Stimulated activated CD4-positive, alpha-beta T cell treated with anti-CD3 and anti-CD28 coated beads, Interleukin-4, amount 100 ng/mL, for 48 hours (primary cell): ENCODE measurements at regions not wholly inside any gene's neighbourhood (a gene's known extent, or its start where the extent isn't known, plus 50 kb on each side); places are given as distances from the start of the nearest gene placed in this dataset.
"Not testable (repeated sequence)": the region's sequence is repeated elsewhere in the genome, so short reads cannot be mapped to it uniquely, and the experiment has no call there.

Experiments used
- DNase-seq, 2 donors: peaks; one replicate each; pipeline ENCODE4 v3.0.0-alpha.2; 2020; ENCODE audit warnings: low read depth in 2 of 2

- DNase-seq: no peak
Observed at GRCh38 chr2:207216457-207216856, 50.7 kb upstream of the KLF7 start.

GRCh38 chr2:207217442-207217841, 51.7 kb upstream of the KLF7 start:
- no peak for DNase-seq

- DNase-seq: no peak
Observed at GRCh38 chr2:207219081-207219630, 53.4 kb upstream of the KLF7 start.

- DNase-seq: no peak
Observed at GRCh38 chr2:207219676-207220501, 54.1 kb upstream of the KLF7 start.

GRCh38 chr2:207221731-207222130, 56.0 kb upstream of the KLF7 start:
- no peak for DNase-seq

- DNase-seq: peak in 1 of 2 donors; percentile 49
Observed at GRCh38 chr2:207223051-207223450, 57.3 kb upstream of the KLF7 start.

- no peak for DNase-seq
Observed at GRCh38 chr2:207224381-207224780, 58.6 kb upstream of the KLF7 start.

GRCh38 chr2:207224791-207225482, 59.2 kb upstream of the KLF7 start:
- peak; percentile 48 to 64 for DNase-seq

GRCh38 chr2:207225773-207226172, 60.0 kb upstream of the KLF7 start:
- no peak for DNase-seq

GRCh38 chr2:207226243-207226642, 60.5 kb upstream of the KLF7 start:
- DNase-seq: no peak

- DNase-seq: no peak
Observed at GRCh38 chr2:207226671-207227061, 60.9 kb upstream of the KLF7 start.

GRCh38 chr2:207227062-207227748, 61.5 kb upstream of the KLF7 start:
- no peak for DNase-seq

GRCh38 chr2:207227749-207228145, 62.0 kb upstream of the KLF7 start:
- no peak for DNase-seq

- no peak for DNase-seq
Observed at GRCh38 chr2:207228402-207228801, 62.7 kb upstream of the KLF7 start.

- no peak for DNase-seq
Observed at GRCh38 chr2:207229161-207229560, 63.4 kb upstream of the KLF7 start.

- no peak for DNase-seq
Observed at GRCh38 chr2:207230261-207231105, 64.7 kb upstream of the KLF7 start.

GRCh38 chr2:207231106-207231865, 65.5 kb upstream of the KLF7 start:
- DNase-seq: no peak

GRCh38 chr2:207231967-207232366, 66.2 kb upstream of the KLF7 start:
- DNase-seq: no peak

GRCh38 chr2:207233141-207233540, 67.4 kb upstream of the KLF7 start:
- DNase-seq: not testable (repeated sequence)

- no peak for DNase-seq
Observed at GRCh38 chr2:207233731-207234130, 68.0 kb upstream of the KLF7 start.

GRCh38 chr2:207235621-207236020, 69.9 kb upstream of the KLF7 start:
- DNase-seq: no peak
